HFFc6 (cell line): ENCODE measurements at regions not wholly inside any gene's neighbourhood (a gene's known extent, or its start where the extent isn't known, plus 50 kb on each side); places are given as distances from the start of the nearest gene placed in this dataset.

Experiments used
- DNase-seq: peaks from one replicate; pipeline ENCODE4 v3.0.0-alpha.2; 2018
- H3K27ac Mint-ChIP-seq: 2 replicates; pipeline ENCODE4 v1.8.0; 2020; ENCODE audit warnings: mild to moderate bottlenecking, mixed read lengths
- H3K27me3 Mint-ChIP-seq: 2 replicates; pipeline ENCODE4 v1.8.0; 2021; ENCODE audit warnings: mild to moderate bottlenecking, moderate library complexity, mixed read lengths; ENCODE audit not compliant: insufficient read depth
- H3K36me3 Mint-ChIP-seq: 2 replicates; pipeline ENCODE4 v1.8.0; 2021; ENCODE audit warnings: low read depth, mixed read lengths
- H3K4me1 Mint-ChIP-seq: 2 replicates; pipeline ENCODE4 v1.8.0; 2020; ENCODE audit warnings: low read depth, mixed read lengths
- H3K4me3 Mint-ChIP-seq: 2 replicates; pipeline ENCODE4 v1.8.0; 2020; ENCODE audit warnings: mild to moderate bottlenecking, moderate library complexity, mixed read lengths
- H3K9me3 Mint-ChIP-seq: 2 replicates; pipeline ENCODE4 v1.8.0; 2020; ENCODE audit warnings: mild to moderate bottlenecking, mixed read lengths
- TF ChIP-seq, protein P1 (sequence below): fragments of 200-600 bp; sonication (generic); IDR thresholded peaks from 2 replicates; pipeline ENCODE4 v1.5.0; 2021; ENCODE audit warnings: antibody characterized with exemption, mild to moderate bottlenecking

DNA sequence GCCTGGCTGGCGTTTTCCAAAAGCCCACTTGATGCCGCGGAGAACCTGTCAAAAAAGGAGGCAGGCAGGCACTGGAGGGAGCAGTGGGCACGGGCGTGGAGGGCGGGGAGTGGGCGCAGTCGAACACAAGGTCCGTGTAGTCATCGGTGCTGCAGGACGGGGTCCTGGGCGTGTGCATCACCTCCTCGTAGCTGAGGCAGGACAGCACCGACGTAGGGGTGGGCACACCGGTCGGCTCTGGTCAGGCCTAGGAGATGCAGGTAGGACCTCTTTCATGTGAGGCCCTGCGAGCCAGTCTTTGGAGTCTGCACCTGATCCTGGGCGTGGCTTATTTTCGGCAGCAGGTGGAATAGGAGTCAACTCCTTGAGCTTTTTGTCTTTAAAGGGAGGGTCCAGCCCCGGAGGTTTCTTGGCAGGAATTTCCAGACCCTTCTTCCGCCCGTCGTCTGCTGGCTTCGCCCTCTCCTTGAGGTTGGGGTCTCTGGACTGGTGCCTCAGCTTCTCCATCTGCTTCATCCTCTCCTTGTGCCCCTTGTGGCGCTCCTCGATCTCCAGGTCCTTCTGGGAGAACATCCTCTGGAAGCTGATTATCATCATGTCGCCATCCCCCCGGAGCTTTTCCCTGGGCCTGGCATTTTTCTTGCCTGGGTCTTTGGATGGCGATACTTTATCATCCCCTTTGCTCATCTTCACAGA lies 892.5 kb upstream of the LRRTM1 start:
- H3K4me1 Mint-ChIP-seq = no peaks in the 10 kb centered on the region
- H3K27me3 Mint-ChIP-seq = no peaks in the 10 kb centered on the region
- peaks cover 26% of the 10 kb centered on the region for H3K9me3 Mint-ChIP-seq
- H3K36me3 Mint-ChIP-seq = peaks cover 10% of the 10 kb centered on the region; the same call in 1 of the 2 replicates
- TF ChIP-seq, protein P1, sequence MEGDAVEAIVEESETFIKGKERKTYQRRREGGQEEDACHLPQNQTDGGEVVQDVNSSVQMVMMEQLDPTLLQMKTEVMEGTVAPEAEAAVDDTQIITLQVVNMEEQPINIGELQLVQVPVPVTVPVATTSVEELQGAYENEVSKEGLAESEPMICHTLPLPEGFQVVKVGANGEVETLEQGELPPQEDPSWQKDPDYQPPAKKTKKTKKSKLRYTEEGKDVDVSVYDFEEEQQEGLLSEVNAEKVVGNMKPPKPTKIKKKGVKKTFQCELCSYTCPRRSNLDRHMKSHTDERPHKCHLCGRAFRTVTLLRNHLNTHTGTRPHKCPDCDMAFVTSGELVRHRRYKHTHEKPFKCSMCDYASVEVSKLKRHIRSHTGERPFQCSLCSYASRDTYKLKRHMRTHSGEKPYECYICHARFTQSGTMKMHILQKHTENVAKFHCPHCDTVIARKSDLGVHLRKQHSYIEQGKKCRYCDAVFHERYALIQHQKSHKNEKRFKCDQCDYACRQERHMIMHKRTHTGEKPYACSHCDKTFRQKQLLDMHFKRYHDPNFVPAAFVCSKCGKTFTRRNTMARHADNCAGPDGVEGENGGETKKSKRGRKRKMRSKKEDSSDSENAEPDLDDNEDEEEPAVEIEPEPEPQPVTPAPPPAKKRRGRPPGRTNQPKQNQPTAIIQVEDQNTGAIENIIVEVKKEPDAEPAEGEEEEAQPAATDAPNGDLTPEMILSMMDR = no peak
- DNase-seq = no peak
- no peak overlapping the region for H3K4me3 Mint-ChIP-seq
- no peak overlapping the region for H3K27ac Mint-ChIP-seq

DNA sequence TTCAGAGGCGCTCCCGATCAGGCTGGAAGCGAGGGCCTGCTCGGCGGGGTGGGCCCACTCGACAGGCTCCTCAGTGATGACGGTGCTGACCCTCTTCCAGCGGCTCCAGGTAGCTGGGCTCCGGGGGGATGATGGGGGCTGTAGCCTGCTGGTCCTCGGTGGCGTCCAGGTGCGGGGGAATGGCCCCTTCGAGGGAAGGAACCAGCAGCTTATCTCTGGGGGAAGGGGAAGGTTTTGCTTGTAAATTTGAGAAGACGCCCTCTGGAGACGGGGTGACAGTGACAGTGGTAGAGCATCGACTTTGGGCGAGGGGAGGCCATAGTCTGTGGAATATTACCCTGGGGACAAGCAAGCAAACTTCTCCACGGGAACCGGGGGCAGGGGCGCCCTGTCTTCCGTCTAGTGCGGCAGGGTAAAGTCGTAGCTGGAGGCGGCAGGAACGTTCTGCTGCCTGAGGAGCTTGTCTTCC lies 891.9 kb upstream of the LRRTM1 start:
- peaks cover 26% of the 10 kb centered on the region for H3K9me3 Mint-ChIP-seq
- no peaks in the 10 kb centered on the region for H3K27me3 Mint-ChIP-seq

DNA sequence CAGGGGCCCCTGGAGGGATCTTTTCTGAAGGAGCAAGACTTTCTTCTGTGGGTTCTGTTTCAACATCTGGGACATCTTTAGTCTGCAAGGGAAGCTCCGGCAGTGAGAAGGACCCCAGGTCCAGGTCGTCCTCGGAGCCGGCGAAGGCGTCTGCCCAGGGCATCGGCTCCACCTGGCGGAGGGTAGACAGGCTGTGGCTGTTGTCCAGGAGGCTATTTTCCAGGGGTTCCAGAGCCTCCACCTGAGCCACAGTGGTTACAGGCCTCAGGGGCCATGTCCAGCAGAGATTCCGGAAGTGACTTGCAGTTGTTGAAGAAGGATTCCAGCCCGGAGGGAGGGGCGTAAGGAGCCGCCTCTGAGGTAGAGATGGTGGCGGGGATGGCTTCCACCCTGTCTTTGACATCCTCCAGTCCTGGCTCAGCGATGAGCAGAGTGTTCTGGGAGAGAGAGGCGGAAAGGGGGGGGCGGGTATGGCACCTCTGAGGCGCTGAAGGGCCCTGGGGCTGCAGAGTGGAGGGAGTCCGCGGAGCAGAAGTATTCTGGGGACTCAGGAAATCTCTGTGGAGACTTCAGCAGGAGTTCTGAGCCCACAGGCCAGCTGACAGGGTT lies 891.3 kb upstream of the LRRTM1 start:
- Mint-ChIP-seq H3K4me1 (no peaks in the 10 kb centered on the region), H3K36me3 (peaks cover 10% of the 10 kb centered on the region; the same call in 1 of the 2 replicates), H3K4me3 (no peak overlapping the region), H3K27ac (no peak overlapping the region), H3K9me3 (peaks cover 26% of the 10 kb centered on the region), H3K27me3 (no peaks in the 10 kb centered on the region)
- no peak for DNase-seq
- TF ChIP-seq, protein P1 = no peak

More for the DNA sequence above, 891.9 kb upstream of the LRRTM1 start:
- Mint-ChIP-seq H3K36me3 (peaks cover 10% of the 10 kb centered on the region; the same call in 1 of the 2 replicates), H3K4me3 (no peak overlapping the region), H3K4me1 (no peaks in the 10 kb centered on the region), H3K27ac (no peak overlapping the region)
- TF ChIP-seq, protein P1 = no peak
- no peak for DNase-seq

DNA sequence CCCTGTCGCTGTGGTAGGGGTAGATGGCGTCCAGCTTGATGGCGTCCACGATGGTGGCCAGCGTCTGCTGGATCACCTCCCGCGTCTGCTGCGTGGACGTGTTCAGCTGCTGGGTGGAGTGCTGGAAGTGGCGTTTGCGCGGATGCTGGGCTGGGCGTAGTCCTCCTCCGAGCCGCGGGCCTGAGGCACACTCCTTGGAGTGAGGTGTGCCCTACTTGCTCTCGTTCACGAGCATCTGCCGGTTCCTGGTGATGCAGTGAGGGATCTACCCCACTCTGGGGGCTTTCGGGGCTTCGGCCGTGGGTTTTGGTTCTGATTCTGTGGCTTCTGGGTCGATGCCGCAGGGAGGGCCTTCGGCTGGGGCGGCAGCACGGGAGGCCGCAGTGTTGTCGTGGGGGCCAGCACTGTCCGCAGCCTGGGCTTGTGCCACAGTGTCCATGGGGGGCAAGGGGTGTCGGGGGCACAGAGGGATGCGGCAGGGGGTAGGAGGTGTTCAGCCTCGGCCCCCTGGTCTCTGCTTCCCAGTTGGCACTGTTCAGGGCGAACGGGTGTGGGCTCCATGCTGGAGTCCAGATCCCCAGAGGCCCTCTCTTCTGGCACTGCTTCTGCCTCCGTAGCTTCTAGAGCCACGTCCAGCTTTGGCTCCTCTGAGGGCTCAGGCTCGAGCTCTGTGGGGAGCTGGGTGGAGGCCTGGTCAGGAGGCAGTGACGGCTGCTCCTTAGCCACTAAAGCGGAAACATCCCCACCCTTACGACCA lies 890.6 kb upstream of the LRRTM1 start:
- TF ChIP-seq, protein P1 = no peak
- Mint-ChIP-seq H3K27ac (no peak overlapping the region), H3K4me3 (no peak overlapping the region)

DNA sequence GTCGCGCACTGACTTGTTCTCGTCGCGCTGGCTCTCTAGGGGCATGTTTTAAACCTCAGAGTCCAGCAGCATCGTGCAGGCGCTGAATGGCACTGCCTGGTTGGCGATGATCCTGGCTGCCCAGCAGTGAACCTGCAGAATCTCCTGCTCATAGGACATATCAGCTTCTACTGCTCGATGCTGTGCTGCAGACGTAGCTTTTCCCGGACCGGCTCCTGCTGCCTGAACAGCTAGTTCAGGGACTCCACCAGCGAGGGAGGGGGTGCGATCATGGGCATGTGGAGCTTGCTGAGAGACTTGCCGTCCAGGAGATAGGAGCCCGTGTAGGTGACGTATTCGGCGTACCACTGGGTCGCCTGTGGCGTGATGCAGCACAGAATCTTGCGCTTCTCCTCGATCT lies 890.0 kb upstream of the LRRTM1 start:
- DNase-seq = no peak
- Mint-ChIP-seq H3K9me3 (peaks cover 30% of the 10 kb centered on the region), H3K27ac (no peak overlapping the region), H3K4me3 (no peak overlapping the region), H3K27me3 (no peaks in the 10 kb centered on the region), H3K36me3 (peaks cover 10% of the 10 kb centered on the region; the same call in 1 of the 2 replicates), H3K4me1 (no peaks in the 10 kb centered on the region)
- TF ChIP-seq, protein P1 = no peak

More for the DNA sequence above, 890.6 kb upstream of the LRRTM1 start:
- H3K4me1 Mint-ChIP-seq = no peaks in the 10 kb centered on the region
- H3K36me3 Mint-ChIP-seq = peaks cover 10% of the 10 kb centered on the region; the same call in 1 of the 2 replicates
- no peaks in the 10 kb centered on the region for H3K27me3 Mint-ChIP-seq
- peaks cover 30% of the 10 kb centered on the region for H3K9me3 Mint-ChIP-seq
- DNase-seq = no peak
